Middle frontal gyrus (tissue), 1 donor: ENCODE measurements at regions not wholly inside any gene's neighbourhood (a gene's known extent, or its start where the extent isn't known, plus 50 kb on each side); places are given as distances from the start of the nearest gene placed in this dataset.

ENCODE experiments used
- DNase-seq: peaks from one replicate; pipeline ENCODE4 v3.0.0-alpha.2; 2015; ENCODE audit warnings: low spot score; ENCODE audit errors: extremely low spot score

DNA sequence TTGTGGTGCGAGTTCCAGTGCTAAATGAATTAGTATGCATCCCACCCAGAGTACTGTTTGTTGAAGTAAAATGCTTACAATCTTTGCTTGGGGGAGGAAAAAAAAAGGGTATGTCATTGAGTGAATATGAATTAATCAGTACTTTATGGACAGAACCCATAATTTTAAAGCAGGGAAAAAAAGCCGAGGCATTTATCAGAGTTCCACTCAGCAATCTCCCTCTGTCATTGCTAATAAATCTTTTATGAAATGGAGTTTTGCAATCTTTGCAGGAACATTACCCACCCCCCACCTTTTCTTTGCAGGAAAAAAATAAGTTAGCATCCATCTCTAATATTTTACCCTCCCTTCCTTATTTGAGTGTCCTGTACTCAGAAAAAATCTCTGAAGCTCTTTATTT lies 127.9 kb upstream of the TMPO start:
- DNase-seq = no peak

- DNase-seq = no peak
Observed at GRCh38 chr12:98388126-98388525, 127.3 kb upstream of the TMPO start.

- no peak for DNase-seq
Observed at GRCh38 chr12:98389593-98389992, 125.8 kb upstream of the TMPO start.

DNA sequence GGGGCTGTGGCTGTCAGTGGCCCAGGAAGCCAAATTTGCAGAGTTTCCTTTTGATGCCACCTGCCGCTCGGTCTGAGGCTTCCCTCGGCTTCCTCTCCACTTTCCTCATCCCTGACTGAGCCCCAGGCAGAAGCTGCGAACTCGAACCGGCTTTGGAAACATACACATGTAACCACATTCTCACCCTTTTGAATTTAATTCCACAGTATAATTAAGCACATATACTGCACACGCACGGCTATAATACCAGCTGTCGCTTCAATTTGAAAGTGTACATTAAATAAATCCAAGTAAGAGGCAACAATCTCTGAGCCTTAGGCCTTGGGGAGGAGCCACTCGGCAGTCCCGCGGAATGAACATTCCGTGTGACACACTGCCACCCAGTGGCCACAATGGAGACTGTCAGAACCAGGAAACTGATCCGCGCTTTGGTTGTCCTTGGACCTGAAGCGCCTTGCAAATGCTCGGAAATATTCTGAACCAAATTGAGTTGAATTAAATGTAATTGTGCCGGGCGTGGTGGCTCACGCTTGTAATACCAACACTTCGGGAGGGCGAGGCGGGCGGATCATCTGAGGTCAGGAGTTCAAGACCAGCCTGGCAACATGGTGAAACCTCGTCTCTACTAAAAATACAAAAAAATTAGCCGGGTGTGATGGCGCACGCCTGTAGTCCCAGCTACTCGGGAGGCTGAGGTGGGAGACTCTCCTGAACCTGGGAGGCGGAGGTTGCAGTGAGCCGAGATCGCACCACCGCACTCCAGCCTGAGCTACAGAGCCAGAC lies 117.9 kb upstream of the TMPO start:
- DNase-seq = peak; percentile 77

DNA sequence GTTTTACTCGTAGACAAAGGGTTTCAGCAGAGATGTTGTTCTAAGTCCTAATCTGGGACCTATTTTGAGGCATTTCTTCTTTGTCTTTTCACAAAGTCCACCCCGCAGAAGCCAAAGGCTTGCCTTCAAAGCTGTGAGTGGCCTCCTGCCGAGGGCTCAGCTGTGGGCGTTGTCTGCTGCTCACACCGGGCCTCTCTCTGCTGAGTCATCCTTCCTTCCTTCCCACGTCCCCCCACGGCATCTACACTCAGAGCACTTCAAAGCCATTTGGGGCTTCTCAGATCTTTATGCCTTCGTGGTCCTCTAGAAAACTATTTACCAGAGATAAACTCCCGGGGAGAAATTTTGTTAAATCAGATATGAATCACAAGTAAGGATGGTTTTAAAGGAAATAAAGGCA lies 115.9 kb upstream of the TMPO start:
- DNase-seq = no peak

- no peak for DNase-seq
Observed at GRCh38 chr12:98401427-98401826, 114.0 kb upstream of the TMPO start.

- DNase-seq = no peak
Observed at GRCh38 chr12:98402091-98402490, 113.3 kb upstream of the TMPO start.

DNA sequence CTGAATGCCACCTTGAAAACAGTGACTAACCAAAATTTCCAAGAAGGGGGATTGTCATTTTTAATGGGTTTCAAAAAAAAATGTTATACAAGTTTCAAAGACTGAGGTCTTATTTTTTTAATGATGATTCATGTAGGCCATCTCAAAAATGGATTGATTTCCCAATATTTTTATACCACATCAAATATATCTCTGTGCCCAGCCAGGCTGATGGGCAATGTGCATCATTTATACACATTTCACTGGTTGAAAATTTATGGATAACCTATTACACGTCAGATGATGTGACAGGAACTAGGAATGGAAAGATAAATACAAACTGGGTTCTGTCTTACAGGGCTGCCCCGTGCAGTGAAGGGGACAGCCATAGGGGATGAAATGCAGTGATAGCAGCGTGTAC lies 112.7 kb upstream of the TMPO start:
- DNase-seq = no peak

DNA sequence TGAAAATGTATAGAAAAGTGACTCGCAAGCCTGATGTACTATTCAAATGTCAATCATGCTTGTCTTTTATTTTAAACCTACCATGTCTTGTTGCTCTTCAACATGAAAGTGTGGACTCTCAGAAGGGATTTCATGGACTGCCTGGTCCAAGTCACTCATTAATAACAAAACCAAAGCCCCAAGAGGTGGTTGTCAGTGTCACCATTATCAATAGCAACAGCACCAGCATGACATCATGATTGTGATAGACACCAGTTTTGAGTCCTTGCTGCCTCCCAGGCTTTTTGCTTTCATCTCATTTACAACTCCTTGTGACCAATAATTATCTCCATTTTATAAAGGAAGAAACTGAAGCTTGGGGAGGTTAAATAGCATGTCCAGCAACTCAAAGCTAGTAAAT lies 112.0 kb upstream of the TMPO start:
- DNase-seq = no peak

- no peak for DNase-seq
Observed at GRCh38 chr12:98403936-98404335, 111.5 kb upstream of the TMPO start.

DNA sequence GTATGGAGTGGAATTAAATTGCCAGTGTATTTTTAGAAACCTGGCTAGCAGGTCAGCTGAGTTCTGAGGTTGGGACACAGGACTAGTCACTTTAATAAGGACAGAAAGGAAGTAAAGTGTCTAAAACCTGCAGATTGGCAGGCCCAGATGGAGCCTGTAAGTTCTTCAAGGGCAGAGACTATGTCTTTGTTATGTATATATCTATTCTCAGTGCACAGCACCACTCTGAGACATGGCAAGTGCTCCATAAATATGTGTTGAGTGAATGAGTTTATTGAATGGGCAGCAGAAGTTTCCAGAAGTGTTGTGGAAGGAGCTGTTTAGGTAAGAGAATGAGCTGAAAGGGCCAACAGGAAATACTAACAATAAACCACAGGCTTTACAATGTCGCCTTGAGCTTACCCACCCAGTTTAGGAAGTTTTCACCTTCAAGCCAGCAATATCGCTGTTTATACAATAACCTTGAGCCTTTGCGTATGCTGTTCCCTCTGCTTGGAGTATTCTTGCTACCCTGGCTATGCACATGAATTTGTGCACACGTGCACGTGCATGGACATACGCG lies 109.5 kb upstream of the TMPO start:
- no peak for DNase-seq

GRCh38 chr12:98406378-98406777 lies 109.0 kb upstream of the TMPO start:
- DNase-seq = no peak

DNA sequence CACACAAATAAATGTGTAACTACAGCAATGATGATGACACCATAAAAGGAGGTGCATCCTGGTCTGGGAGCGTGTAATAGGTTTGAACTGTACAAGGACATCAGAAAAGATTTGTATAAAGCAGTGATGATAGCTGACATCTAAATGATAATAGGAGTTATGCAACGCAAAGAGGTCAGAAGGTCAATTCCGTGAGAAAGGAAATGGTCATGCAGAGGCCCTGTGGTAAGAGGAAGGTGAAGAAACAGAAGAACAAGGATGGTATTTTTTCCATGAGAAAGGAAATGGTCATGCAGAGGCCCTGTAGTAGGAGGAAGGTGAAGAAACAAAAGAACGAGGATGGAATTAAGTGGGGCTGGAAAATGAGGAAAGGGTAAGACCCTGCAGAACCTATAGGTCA lies 106.7 kb upstream of the TMPO start:
- no peak for DNase-seq

DNA sequence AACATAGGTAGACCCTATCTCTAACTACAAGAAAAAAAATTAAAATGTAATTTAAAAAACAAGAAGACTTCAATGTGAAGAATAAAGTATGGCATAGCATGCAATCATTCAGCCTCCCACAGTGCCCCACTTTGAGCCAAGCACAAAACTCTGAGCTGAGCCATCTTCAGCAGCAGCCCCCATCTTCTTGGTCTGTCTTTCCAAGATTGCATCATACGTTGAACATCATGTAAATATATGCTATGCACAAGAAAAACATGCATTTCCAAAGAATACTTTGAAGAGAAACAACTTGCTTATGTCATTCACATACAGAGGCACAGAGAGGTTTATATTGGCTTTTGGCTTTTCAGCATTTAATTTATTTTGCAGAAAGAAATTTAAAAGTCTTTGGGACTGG lies 105.8 kb upstream of the TMPO start:
- DNase-seq = no peak

DNA sequence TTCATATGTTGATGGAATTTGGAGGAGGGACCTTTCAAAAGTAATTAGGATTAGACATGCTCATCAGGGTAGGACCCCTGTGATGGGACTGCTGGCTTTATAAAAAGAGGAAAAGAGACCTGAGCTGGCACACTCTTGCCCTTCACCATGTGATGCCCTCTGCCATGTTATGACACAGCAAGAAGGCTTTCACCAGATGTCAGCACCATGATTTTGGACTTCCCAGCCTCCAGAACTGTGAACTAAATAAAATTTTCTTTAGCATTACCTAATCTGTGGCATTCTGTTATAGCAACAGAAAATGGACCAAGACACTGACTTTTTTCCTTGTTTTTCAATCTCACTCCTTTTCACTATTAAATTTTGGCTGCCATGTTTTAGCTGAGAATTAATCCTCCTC lies 105.0 kb upstream of the TMPO start:
- no peak for DNase-seq

DNA sequence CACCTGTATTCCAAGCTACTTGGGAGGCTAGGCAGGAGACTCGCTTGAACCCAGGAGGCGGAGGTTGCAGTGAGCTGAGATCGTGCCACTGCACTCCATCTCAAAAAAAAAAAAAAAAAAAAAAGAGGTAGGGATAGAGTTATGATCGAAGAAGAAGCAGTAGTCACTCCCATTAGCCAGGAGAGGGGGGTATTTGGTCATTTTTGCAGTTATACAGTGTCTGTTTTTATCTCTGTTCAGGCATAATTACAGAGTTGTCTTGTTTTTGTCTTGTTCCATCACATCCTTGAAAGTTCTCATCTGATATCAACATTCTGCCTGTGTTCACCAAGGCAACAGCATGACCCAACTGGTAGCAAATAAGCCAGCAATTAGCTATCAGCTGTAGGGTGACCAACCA lies 98.5 kb upstream of the TMPO start:
- no peak for DNase-seq

GRCh38 chr12:98417266-98417665 lies 98.1 kb upstream of the TMPO start:
- no peak for DNase-seq

- no peak for DNase-seq
Observed at GRCh38 chr12:98418357-98419075, 96.9 kb upstream of the TMPO start.

GRCh38 chr12:98419081-98419794 lies 96.2 kb upstream of the TMPO start:
- DNase-seq = no peak

DNA sequence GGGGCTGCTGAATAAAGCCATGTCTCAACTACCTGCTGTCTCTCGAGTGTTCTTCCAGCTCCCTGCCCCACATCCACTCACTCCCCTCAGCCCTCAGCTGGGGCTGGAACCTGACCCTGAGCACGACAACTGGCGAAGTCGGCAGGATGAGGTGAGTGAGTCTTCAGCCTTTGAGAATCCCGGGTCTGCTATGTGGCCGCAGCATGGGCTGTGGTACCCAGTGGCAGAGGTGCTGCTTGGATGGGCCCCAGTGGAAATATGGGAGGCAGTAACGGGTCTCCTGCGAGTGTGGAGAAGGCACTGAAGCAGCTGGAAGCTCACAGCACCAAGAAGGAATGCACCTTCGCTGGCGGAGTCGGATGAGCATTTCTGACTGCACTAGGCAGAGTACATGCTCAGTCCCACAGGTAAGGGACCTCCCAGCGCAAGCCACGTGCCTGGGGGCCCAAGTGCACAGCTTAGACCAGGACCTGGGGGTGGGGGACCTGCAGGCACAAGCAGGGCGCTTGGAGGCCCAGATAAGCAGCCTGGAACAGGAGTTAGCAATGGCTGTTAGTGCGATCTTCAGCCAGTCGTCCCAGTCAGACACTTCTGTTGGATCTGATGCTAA lies 95.5 kb upstream of the TMPO start:
- no peak for DNase-seq

- no peak for DNase-seq
Observed at GRCh38 chr12:98420461-98420860, 94.9 kb upstream of the TMPO start.

DNA sequence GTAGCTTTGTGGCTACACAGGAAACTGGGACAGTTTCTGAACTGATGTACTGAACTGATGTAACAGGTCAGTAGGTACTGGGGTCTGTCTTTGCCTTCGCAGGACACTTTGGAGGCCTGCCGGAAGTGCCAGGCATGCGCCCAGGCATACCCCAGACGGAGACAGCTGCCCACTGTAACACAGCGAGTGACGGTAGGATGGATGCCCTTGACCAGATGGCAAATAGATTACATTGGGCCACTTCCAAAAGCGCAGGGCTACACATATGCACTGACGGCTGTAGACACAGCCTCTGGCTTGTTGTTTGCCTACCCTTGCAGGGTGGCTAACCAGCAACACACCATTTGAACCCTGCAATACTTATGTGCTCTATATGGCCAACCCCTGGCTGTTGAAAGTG lies 94.1 kb upstream of the TMPO start:
- DNase-seq = no peak
